NCI-H510A (cell line): ENCODE measurements at regions not wholly inside any gene's neighbourhood (a gene's known extent, or its start where the extent isn't known, plus 50 kb on each side); places are given as distances from the start of the nearest gene placed in this dataset.
"Not testable (repeated sequence)": the region's sequence is repeated elsewhere in the genome, so short reads cannot be mapped to it uniquely, and the experiment has no call there.

Experiments used
- DNase-seq: peaks from one replicate; lab custom pipeline; 2025; lab: John Stamatoyannopoulos, UW

DNA sequence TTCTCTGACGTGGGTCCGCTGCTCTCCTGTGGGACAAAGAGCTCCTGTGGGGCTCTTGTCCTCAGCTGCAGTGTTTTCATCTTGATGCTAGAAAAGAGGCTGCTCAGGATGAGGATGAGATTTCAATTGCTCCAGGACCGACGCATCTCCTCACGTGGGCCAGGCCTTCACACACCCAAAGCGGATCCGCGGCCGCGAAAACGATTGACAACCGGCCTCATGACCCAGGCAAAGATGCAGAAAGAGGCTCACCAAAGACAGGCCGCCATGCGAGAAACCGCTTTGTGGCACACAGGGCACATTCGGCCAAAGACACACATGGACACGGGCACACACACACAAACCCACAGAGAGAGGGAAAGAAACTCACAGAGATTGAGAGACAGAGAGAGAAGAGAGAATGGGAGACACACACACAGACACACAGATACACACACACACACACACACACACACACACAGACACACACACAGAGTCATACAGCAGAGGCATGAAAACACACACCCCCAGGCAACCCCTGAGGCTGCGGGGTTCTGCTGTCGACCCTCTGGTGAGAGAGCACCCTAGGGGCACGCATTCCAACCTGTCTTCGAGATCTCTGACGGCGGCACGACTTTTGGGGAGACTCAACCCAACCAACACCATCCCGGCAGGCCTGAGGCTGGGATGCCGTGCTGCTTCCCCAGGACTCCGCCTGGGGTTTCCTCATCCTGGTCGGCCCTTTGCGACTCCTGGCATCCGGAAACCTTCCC is 168.5 kb upstream of the ZNF337 start:
- DNase-seq = not testable (repeated sequence)

DNA sequence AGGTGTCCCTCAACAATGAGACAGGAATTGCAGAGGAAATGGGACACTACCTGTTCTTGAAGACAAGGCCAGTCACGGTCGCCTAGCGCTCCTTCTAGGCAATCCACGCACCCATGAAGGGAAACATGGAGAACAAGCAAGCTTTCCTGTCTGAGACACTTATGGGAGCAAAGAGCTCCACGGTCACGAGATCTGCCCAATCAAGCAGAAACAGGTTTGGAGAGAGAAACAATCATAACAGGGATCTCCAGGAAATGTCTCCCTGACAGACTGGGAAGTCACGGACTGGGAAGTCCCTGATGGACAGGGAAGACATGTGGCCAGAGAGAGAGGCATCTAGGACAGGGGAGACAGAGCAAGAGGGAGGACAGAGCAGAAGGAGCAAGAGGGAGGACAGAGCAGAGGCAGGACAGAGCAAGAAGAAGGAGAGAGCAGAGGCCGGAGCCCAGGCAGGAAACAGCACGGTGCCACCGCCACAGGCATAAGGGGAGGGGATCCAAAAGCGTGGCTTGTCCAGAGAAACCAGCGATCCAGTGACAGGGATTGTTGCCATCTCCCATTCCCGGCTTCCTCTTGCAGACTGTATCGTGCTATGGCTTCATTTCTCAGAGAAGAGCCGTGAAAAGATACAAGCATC is 167.8 kb upstream of the ZNF337 start:
- DNase-seq = no peak

DNA sequence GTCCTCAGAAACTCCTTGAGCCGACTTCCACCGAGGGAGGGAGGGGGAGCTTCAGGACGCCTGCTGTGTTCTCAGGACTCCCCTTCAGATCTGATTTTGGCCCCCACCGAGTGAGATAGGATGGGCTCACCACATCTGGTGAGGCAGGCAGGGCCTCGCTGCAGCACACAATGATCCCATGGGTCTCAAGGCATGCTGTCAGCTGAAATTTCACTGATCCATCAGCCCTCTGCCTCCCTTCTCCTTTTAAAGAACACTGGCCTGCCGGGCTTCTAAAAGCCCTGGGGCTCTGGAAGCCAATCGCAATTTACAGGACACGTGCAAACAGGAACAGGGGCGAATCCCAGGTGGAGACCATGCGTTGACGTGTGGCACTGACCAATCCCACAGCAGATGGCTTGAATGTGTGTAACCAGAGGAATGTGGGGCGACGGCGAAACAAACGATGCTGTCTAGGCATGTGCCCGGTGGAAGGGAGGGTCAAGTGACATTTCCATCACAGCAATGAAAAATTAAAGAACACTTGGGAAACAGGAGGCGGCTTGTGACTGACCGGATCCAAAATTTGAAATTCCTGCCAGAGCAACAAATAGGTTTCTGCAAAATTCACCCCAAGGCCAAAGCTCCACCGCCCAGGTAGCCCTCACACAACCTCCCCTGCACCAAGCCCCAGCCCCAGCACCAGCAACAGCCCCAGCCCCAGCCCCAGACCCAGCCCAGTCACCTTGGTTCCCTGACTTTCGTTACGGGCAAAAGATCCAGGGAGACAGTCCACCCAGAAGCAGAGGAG is 167.1 kb upstream of the ZNF337 start:
- no peak for DNase-seq

DNA sequence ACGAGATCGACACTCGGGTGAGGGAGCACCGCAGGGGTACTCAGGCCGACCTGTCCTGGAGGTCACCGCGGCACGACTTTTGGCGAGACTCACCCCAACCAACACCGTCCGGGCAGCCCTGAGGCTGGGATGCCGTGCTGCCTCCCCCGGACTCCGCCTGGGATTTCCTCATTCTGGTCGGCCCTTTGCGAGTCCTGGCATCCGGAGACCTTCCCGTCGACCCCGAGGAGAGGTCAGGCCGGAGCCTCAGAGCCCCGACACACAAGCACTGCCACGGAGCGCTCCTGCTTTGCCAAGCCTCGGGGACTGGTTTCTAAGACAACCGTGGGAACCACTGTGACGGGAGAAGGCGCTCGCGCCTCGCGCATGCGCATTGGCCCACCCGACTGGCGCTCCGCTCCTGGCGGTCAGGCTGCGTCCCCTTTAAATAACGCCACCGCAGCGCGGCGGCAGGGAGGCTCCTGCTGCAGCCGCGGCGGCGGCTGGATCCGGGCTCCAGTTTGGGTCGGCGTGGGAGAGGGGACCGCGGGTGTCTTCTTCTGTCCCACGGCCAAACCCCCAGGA is 166.4 kb upstream of the ZNF337 start:
- peak; percentile 53 for DNase-seq

DNA sequence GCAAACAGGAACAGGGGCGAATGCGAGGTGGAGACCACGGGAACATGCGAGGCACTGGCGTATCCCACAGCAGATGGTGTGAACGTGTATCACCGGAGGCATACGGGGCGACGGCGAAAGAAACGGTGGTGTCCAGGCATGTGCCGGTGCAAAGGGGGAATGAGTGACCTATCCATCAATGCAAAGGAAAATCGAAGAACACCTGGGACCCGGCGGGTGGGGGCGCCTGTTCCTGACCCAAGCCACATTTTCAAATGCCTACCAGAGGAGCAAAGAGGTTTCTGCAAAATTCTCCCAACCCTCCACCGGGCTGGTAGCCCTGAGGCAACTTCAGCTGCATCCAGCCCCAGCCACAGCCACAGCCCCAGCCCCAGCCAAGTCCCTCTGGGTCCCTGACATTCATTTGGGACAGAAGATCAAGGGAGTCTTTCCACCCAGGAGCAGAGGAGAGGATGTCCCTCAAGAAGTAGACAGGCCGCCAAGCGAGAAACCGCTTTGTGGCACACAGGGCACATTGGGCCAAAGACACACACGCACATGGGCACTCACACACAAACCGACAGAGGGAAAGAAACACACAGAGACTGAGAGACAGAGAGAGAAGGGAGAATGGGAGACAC is 164.0 kb upstream of the ZNF337 start:
- no peak for DNase-seq

DNA sequence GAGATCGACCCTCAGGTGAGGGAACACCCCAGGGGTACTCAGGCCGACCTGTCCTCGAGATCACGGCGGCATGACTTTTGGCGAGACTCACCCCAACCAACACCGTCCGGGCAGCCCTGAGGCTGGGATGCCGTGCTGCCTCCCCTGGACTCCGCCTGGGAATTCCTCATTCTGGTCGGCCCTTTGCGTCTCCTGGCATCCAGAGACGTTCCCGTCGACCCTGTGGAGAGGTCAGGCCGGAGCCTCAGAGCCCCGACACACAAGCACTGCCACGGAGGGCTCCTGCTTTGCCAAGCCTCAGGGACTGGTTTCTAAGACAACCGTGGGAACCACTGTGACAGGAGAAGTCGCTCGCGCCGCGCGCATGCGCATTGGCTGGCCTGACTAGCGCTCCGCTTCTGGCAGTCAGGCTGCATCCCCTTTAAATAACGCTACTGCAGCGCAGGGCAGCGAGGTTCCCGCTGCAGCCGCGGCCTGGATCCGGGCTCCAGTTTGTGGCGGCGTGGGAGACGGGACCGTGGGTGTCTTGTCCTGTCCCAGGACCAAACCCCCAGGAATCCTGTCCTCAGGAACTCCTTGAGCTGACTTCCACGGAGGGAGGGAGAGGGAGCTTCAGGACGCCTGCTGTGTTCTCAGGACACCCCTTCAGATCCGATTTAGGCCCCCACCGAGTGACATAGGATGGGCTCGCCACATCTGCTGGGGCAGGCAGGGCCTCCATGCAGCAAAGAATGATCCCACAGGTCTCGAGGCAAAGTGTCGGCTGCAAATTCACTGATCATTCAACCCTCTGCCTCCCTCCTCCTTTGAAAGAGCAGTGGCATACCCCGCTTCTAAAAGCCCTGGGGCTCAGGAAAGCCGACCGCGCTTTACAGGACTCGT is 163.2 kb upstream of the ZNF337 start:
- peak; percentile 59 for DNase-seq

DNA sequence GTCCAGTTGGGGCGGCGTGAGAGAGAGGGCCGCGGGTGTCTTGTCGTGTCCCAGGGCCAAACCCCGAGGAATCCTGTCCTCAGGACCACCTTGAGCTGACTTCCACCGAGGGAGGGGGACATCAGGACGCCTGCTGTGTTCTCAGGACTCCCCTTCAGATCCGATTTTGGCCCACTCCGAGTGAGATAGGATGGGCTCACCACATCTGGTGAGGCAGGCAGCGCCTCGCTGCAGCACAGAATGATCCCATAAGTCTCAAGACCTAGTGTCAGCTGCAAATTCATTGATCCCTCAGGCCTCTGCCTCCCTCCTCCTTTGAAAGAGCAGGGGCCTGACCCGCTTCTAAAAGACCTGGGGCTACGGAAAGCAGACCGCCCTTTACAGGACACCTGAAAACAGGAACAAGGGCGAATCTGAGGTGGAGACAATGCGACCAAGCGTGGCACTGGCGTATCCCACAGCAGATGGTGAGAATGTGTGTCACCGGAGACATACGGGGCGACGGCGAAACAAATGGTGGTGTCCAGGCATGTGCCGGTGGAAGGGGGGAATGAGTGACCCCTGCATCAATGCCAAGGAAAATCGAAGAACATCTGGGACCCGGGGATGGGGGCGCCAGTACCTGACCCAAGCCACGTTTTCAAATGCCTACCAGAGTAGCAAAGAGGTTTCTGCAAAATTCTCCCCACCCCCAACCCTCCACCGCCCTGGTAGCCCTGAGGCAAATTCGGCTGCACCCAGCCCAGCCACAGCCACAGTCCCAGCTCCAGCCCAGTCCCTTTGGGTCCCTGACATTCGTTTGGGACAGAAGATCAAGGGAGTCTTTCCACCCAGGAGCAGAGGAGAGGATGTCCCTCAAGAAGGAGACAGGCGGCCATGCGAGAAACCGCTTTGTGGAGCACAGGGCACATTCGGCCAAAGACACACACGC is 162.1 kb upstream of the ZNF337 start:
- DNase-seq = no peak

DNA sequence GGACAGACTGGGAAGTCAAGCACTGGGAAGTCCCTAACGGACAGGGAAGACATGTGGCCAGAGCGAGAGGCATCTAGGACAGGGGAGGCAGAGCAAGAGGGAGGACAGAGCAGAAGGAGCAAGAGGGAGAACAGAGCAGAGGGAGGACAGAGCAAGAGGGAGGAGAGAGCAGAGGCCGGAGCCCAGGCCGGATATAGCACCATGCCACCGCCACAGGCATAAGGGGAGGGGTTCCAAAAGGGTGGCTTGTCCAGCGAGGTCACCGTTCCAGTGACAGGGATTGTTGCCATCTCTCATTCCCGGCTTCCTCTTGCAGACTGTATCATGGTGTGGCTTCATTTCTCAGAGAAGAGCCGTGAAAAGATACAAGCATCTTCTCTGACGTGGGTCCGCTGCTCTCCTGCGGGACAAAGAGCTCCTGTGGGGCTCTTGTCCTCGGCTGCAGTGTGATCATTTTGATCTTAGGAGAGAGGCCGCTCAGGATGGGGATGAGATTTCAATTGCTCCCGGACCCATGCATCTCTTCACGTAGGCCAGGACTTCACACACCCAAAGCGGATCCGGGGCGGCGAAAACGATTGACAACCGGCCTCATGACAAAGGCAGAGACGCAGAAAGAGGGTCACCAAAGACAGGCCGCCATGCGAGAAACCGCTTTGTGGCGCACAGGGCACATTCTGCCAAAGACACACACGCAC is 160.6 kb upstream of the ZNF337 start:
- DNase-seq = not testable (repeated sequence)

DNA sequence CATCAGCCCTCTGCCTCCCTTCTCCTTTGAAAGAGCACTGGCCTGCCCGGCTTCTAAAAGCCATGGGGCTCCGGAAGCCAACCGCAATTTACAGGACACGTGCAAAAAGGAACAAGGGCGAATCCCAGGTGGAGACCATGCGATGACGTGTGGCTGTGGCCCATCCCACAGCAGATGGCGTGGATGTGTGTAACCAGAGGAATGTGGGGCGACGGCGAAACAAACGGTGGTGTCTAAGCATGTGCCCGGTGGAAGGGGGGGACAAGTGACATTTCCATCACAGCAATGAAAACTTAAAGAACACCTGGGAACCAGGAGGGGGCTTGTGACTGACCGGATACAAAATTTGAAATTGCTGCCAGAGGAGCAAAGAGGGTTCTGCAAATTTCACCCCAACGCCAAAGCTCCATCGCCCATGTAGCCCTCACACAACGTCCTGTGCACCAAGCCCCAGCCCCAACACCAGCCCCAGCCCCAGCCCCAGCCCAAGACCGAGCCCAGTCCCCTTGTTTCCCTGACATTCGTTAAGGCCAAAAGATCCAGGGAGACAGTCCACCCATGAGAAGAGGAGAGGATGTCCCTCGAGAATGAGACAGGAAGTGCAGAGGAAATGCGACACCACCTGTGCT is 159.7 kb upstream of the ZNF337 start:
- no peak for DNase-seq

DNA sequence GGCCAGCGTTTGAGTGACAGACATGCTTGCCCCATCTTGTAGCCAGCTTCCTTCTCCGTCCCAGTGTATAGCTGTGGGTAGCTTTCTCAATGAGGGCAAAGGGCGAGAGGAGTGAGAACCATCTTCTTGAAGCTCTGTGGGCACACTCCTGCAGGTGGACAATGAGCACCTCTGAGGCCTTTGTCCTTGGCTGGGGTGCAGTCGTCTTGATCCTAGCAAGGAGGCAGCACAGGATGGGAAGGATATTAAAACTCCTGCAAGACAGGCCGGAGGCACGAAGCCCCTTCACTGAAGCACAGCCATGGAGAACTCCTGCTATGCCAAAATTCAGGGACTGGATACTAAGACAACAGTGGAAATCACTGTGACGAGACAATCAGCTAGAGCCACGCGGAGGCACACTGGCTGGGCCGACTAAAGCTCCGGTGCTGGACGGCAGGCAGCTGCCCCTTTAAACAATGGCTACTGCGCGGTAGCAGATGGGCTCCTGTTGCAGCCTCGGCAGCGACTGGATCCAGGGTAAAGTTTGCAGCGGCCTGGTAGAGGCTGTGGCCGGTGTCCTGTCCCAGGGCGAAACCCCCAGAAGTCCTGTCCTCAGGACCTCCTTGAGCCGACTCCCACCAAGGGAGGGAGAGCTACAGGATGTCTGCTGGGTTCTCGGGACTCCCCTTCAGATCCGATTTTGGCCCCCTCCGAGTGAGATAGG is 159.0 kb upstream of the ZNF337 start:
- not testable (repeated sequence) for DNase-seq

DNA sequence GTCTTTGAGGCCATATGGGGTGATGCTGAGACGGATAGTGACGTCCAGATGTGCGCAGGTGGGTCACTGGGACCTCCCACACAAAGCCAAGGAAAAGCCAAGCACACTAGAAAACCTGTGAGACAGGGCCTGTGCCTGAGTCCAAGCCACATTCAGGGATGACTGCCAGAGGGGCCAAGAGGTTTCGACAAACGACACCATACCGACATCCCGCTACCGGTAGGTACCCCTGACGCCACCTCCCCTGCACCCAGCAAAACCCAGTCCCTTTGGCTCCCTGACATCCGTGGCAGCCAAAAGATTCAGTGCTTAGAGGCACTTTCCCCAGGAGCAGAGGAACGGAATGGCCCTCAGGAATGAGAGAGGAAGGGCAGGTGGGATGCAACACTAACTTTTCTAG is 158.0 kb upstream of the ZNF337 start:
- not testable (repeated sequence) for DNase-seq

DNA sequence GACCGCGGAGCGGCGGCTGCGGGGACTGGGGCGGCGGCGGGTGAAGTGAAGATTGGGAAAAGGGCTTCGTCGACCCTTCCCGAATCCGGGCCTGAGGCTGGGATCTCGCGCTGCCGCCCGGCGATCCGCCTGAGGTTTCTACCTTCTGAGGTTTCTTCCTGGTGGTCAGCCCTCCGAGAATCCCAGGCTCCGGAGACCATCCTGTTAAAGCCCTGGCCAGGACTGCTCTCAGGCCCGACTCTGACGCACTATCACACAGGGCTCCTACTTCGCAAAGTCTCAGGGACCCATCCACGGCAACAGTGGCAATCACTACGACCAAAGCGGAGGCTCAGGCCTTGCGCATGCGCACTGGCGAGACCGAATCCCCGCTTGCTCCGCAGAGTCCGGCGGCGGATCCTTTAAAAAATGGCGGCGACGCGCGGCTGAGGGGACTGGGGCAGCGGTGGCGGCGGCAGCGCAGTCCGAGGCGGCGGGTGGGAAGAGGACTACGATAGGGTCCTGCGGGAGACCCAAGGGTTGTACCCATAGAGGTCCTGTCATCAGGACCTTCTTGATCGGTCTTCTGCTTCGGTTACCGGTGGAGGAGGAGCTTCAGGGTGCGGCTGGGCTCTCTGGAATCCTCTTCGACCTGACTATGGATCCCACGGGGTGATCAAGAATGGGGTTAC is 157.2 kb upstream of the ZNF337 start:
- peak; percentile 74 for DNase-seq

DNA sequence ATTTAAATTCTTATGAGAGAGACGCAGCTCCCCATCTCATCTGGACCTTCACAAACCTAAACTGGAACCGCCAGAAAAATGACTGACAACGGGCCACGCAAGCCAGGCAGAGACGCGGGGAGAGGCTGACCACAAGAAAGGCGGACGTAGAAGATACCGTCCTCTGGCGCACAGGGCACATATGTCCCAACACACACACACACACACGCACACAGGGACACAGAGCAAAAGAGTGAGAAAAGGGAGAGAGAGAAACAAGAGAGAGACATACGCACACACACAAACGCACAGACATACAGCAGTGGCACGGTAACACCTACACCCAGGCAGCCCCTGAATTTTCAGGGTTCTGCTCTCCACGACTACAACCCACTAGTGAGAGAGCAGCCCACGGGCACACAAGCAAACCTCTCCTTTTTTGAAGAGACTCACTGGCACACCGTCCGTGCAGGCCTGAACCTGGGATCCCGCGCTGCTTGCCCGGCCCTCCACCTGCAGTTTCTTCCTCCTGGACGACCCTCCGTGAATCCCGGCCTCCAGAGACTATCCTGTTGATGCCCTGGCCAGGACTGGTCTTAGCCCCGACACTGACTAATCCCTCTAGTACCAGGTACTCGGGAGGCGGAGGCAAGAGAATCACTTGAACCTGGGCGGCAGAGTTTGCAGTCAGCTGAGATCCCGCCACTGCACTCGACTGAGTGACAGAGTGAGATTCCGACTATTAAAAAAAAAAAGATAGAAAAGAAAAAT is 156.5 kb upstream of the ZNF337 start:
- DNase-seq = not testable (repeated sequence)

DNA sequence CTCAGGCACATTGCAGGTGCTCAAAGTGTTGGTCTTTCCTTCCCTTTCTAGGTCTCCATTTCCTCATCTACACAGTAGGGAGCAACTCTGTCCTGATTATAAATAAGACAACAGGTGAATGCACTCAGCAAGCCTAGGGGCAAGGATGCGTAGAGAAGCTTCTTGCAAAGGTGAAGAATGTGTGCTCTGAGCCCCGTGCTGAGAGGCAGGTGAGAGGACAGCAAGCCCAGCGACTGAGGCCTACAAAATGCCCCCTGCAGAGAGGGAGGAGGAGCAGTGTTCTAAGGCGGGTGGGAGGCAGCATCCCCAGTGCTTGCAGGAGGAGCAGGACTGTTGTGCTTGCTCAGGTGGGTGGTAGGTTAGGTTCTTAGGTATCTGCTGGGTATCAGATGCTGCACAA is 153.5 kb upstream of the ZNF337 start:
- not testable (repeated sequence) for DNase-seq

DNA sequence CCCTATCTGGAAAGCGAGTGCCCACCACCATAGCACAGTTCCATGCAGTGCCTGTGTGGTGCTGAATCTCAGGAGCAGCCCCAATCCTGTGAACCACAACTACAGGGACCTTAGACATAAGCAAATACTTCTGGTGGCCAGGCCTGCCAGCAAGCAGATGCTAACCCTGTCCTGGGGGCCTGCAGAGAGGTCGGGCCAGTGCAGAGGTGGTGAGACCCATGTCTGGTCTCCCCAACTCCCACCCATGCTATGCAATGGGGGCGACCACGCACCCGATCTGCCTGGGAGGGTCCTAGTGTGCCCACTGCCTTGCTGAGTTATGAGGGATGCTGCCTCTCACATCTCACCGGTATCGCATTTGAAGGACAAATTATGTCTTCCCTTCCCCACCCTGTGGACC is 151.6 kb upstream of the ZNF337 start:
- no peak for DNase-seq

DNA sequence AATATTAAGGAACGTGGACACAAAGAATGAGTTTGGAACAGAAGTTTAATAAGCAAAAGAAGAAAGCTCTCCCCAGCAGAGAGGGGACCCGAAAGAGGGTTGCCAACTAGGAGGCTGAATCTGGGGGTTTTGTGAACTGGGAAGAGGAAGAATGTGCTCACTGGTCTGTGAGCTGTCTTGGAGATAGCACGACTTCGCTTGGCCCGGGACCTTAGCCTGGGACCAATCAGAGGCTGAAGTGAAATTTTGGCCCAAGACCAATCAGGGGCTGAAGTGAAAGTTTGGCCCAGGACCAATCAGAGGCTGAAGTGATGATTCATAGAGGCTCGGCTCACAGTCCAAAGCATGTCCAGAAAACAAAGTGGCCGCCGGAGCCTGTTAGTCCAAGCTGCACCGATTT is 148.0 kb upstream of the ZNF337 start:
- DNase-seq = not testable (repeated sequence)

DNA sequence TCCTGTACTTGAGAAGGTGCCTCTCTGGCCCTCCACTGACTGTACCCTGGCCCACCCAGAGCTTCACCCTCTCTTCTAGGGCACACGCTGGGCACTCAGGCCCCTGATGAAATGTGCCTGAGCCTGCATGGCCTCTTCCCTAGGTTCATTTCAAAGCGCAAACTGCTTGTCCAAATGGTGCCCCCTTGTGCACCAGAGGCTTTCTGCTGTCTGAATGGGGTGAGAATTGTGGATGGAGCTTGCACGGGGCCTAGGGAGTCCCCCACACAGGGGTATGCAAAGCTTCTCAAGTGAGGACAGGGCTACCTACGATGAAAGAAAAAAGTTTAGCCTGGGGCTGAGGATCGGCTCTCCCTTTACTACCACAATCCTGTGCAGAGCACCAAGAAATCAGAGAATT is 116.9 kb upstream of the ZNF337 start:
- DNase-seq = not testable (repeated sequence)
